Activated T-cell treated with anti-CD3 and anti-CD28 coated beads, Interleukin-2, amount 50 U/mL, for 4 hours (primary cell): ENCODE measurements at regions not wholly inside any gene's neighbourhood (a gene's known extent, or its start where the extent isn't known, plus 50 kb on each side); places are given as distances from the start of the nearest gene placed in this dataset.
A peak's percentile ranks its signal among the peaks of the same experiment; 100 is the strongest.
"Not testable (repeated sequence)": the region's sequence is repeated elsewhere in the genome, so short reads cannot be mapped to it uniquely, and the experiment has no call there.

Source experiments
- ATAC-seq, 2 donors: fragments of 200-7000 bp; cut with Tn5 transposase; one replicate each; pipeline ENCODE4 v1.10.0; 2021
- DNase-seq: peaks from one replicate; pipeline ENCODE4 v3.0.0-alpha.2; 2020
- H3K27me3 Mint-ChIP-seq: one replicate; pipeline ENCODE4 v1.8.0; 2021; ENCODE audit warnings: low read depth, mixed read lengths
- H3K36me3 Mint-ChIP-seq: one replicate; pipeline ENCODE4 v1.8.0; 2022; ENCODE audit warnings: mixed read lengths; ENCODE audit not compliant: insufficient read depth
- H3K4me1 Mint-ChIP-seq: one replicate; pipeline ENCODE4 v1.8.0; 2021; ENCODE audit warnings: low read depth, mixed read lengths
- H3K4me3 Mint-ChIP-seq: one replicate; pipeline ENCODE4 v1.8.0; 2021; ENCODE audit warnings: mild to moderate bottlenecking, moderate library complexity, mixed read lengths
- H3K9me3 Mint-ChIP-seq: one replicate; pipeline ENCODE4 v1.8.0; 2021; ENCODE audit warnings: mixed read lengths

DNA sequence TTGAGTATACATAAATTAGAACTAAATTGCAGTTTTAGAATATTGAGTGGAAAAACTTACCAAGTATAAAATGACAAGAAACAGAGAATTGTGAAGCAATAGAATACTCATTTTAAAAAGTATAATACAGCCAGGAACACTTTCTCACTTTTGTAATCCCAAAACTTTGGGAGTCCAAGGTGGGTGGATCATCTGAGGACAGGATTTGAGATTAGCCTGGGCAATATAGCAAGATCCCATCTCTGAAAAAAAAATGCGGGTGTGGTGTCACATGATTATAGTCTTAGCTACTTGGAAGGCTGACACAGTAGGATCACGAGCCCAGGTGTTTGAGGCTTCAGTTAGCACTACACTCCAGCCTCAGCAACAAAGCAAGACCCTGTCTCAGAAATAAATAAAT is 440.9 kb upstream of the POT1 start:
- Mint-ChIP-seq H3K36me3 (no peaks in the 10 kb centered on the region), H3K27me3 (no peaks in the 10 kb centered on the region), H3K4me1 (no peaks in the 10 kb centered on the region), H3K9me3 (peaks cover 8% of the 10 kb centered on the region), H3K4me3 (no peak overlapping the region)
- ATAC-seq (no peak), DNase-seq (no peak)

DNA sequence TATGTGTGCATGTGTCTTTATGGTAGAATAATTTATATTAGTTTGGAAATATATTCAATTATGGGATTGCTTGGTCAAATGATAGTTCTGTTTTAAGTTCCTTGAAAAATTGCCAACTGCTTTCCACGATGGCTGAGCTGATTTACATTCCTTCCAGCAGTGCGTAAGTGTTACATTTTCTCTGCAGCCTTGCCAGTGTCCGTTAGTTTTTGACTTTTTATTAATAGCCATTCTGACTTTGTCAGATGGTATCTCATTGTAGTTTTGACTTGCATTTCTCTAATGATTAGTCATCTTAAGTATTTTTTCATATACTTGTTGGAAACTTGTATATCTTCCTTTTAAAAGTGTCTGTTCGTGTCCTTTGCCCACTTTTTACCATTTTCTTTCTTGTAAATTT is 434.2 kb upstream of the POT1 start:
- no peaks in the 10 kb centered on the region for H3K4me1 Mint-ChIP-seq
- DNase-seq (no peak), ATAC-seq (no peak)
- no peaks in the 10 kb centered on the region for H3K36me3 Mint-ChIP-seq
- no peak overlapping the region for H3K4me3 Mint-ChIP-seq
- H3K9me3 Mint-ChIP-seq: peaks cover 18% of the 10 kb centered on the region
- H3K27me3 Mint-ChIP-seq: no peaks in the 10 kb centered on the region

DNA sequence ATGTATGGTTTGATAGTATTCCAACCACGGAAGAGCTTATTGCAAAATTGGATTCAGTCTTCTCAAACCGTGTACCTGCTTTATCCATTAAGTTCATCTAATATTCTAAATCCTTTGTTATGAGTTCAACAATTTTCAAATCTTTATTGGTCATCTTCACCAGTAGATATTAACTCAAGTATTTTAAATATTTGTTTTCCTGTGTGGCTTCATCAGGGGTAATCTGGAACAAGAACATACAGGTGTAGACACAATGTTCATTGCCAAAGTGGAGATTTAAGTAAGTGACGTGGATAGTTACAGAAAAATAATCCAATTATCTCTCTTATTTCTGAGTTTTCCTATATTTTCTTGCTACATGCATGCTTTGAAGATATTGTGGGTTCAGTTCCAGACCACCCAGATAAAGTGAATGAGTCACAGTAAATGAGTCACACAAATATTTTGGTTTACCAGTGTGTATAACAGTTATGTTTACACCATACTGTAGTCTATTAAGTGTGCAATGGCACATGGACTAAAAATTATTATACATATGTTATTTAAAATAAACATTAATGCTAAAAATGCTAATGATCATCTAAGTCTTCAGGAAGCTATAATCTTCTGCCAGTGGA is 429.0 kb upstream of the POT1 start:
- ATAC-seq (no peak), DNase-seq (no peak)
- Mint-ChIP-seq H3K9me3 (no peaks in the 10 kb centered on the region), H3K27me3 (no peaks in the 10 kb centered on the region), H3K4me1 (no peaks in the 10 kb centered on the region), H3K4me3 (no peak overlapping the region), H3K36me3 (no peaks in the 10 kb centered on the region)

DNA sequence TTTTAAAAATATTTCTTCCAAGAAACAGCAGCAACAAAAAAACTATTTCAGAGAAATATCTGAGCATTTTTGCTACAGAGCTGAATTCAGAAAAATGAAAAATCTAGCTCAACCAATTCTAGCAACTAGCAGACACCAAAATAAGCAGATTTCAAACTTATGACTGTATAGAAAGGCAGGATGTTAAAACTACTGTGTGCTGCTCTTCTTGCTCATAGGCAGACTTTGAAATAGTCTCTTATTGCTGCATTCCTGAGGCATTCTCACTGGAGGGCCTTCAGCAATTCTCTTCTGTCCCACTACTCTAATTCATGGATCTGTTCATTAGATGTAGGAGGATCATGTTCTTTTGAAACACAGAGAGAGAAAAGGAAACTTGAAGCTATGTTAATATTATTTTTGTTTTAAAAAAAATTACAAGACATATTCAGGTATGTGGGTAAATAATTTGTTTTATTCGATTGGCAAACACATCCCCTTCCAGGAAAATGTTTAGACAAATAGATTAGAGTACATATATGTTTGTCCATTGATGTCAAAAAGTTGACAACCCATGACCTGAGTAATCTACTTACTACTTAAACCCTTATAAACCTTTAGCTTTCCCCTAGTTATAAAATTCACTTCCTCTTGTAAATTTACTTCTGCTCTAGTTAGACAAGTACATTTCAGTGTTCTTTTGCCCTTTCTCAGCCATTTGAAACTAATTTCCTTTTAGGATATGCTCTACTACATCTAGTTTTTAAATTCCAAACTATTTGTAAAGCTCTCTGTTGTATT is 428.2 kb upstream of the POT1 start:
- ATAC-seq: no peak
- DNase-seq: no peak
- no peaks in the 10 kb centered on the region for H3K9me3 Mint-ChIP-seq
- no peaks in the 10 kb centered on the region for H3K4me1 Mint-ChIP-seq
- H3K36me3 Mint-ChIP-seq: no peaks in the 10 kb centered on the region
- H3K27me3 Mint-ChIP-seq: no peaks in the 10 kb centered on the region
- H3K4me3 Mint-ChIP-seq: no peak overlapping the region

DNA sequence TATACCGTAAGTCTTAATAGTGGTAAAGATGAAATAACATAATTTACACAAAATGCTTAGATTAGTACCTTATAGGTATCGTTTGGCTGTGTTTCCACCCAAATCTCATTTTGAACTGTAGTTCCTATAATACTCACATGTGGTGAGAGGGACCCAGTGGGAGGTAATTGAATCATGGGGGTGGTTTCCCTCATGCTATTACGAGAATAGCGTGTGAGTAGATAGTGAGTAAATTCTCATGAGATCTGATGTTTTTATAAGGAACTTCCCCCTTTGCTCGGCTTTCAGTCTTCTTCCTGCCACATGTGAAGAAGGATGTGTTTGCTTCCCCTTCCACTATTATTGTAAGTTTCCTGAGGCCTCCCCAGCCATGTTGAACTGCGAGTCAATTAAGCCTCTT is 426.3 kb upstream of the POT1 start:
- ATAC-seq: peak in 1 of 2 donors; percentile 18
- DNase-seq: no peak
- Mint-ChIP-seq H3K9me3 (no peaks in the 10 kb centered on the region), H3K36me3 (no peaks in the 10 kb centered on the region), H3K27me3 (no peaks in the 10 kb centered on the region), H3K4me1 (no peaks in the 10 kb centered on the region), H3K4me3 (no peak overlapping the region)

DNA sequence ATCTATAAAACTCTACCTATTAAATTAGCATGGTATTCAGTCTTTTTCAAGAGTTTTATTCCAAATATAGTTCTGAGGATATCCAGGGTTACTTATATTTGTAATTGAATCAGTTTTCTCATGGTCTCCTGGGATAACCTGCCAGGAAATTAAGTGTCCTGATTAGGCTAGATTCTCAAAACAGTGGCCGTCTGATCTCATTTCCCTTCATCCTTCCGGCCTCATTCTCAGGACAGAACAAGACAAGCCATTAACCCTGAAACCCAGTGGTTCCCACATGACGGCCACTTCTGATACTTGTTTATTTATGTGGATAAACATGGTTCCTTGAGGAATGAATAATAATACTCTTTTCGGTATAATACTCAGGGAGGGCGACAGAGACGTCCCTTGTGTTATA is 417.6 kb upstream of the POT1 start:
- H3K4me3 Mint-ChIP-seq: no peak overlapping the region
- H3K27me3 Mint-ChIP-seq: no peaks in the 10 kb centered on the region
- no peaks in the 10 kb centered on the region for H3K4me1 Mint-ChIP-seq
- DNase-seq (no peak), ATAC-seq (no peak)
- H3K9me3 Mint-ChIP-seq: no peaks in the 10 kb centered on the region
- H3K36me3 Mint-ChIP-seq: no peaks in the 10 kb centered on the region

DNA sequence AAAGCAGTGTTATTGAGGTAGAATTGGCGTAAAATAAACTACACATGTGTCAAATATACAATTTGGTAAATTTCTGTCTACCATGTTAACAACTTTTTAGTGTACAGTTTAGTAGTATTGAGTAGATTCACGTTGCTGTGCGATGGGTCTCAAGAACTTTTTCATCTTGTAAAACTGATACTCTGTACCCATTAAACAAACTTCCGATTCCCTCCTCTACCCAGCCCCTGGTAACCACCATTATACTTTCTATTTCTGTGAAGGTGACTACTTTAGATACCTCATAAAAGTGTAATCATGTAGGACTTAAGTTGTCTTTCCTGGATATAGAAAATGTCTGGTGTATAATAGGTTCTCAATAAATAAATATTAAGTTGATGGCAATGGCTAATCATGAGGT is 408.5 kb upstream of the POT1 start:
- H3K4me1 Mint-ChIP-seq: no peaks in the 10 kb centered on the region
- no peak overlapping the region for H3K4me3 Mint-ChIP-seq
- DNase-seq (no peak), ATAC-seq (no peak)
- H3K27me3 Mint-ChIP-seq: no peaks in the 10 kb centered on the region
- H3K9me3 Mint-ChIP-seq: peaks cover 8% of the 10 kb centered on the region
- H3K36me3 Mint-ChIP-seq: no peaks in the 10 kb centered on the region

DNA sequence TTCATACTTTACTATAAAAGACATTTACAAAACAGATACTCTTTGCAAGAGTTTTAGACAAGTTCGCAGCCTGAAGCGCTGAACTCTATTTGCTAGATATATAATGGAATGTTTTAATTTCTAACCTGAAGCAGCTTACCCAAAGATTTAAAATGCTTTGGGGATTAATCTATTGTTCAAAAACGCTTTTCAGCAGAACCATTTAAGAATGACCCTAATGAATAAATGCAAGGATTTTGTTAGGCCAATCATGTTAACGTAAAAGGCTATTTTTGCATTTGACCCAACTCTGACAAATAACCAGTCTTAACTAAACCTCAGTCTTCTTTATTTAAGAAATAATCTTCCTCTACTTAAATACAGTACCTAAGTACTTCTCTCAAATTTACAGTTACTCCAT is 406.7 kb upstream of the POT1 start:
- H3K4me3 Mint-ChIP-seq: no peak overlapping the region
- no peaks in the 10 kb centered on the region for H3K36me3 Mint-ChIP-seq
- no peak for DNase-seq
- no peaks in the 10 kb centered on the region for H3K27me3 Mint-ChIP-seq
- H3K4me1 Mint-ChIP-seq: no peaks in the 10 kb centered on the region
- ATAC-seq: no peak
- peaks cover 11% of the 10 kb centered on the region for H3K9me3 Mint-ChIP-seq

DNA sequence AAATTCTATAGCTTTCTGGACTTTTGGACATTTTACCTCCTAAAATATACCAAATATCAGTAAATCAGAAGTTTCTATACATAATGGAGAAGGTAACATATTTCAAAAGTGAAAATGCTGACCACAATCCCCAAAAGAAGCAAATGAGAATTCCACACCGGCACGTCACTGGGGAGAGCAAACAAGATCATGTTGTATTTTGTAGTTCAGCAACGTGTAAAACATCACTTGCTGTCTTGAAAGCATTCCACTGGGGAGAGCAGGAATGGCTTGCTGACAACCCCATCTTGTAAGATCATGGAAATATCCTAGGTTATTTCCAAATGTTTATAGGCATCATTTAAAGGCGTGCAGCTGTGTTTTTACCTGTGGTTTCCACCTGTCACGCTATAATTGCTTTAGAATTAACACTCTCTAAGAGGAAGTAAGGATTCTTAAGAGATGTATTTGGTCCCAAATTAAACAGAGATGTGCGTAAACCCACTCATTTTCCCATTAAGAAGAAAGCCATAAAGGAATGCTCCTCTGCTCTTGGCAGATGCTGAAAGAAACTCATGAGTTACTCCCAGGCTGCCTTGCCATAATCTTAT is 397.1 kb upstream of the POT1 start:
- ATAC-seq (no peak), DNase-seq (no peak)
- Mint-ChIP-seq H3K36me3 (no peaks in the 10 kb centered on the region), H3K9me3 (peaks cover 13% of the 10 kb centered on the region), H3K27me3 (no peaks in the 10 kb centered on the region), H3K4me1 (no peaks in the 10 kb centered on the region), H3K4me3 (no peak overlapping the region)

DNA sequence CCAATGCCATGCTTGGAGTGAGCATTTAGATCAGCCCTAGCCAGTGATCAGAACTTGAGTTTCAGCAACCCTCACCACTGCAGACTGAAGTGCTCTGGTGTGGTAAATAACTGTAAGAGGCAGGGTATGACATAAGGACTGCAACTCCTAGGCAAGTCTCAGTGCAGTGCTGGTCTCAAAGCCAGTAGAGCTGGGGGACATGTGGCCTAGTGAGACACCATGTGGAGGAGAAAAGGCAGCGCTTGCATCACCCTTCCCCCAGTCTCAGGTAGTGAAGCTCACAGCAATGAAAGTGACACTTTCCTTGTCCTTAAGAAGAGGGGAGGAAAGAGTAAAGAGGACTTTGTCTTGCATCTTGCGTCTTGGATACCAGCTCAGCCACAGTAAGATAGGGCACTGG is 386.8 kb upstream of the POT1 start:
- ATAC-seq: no peak
- H3K36me3 Mint-ChIP-seq: no peaks in the 10 kb centered on the region
- H3K27me3 Mint-ChIP-seq: no peaks in the 10 kb centered on the region
- no peaks in the 10 kb centered on the region for H3K4me1 Mint-ChIP-seq
- no peak for DNase-seq
- H3K4me3 Mint-ChIP-seq: no peak overlapping the region
- peaks cover 6% of the 10 kb centered on the region for H3K9me3 Mint-ChIP-seq

DNA sequence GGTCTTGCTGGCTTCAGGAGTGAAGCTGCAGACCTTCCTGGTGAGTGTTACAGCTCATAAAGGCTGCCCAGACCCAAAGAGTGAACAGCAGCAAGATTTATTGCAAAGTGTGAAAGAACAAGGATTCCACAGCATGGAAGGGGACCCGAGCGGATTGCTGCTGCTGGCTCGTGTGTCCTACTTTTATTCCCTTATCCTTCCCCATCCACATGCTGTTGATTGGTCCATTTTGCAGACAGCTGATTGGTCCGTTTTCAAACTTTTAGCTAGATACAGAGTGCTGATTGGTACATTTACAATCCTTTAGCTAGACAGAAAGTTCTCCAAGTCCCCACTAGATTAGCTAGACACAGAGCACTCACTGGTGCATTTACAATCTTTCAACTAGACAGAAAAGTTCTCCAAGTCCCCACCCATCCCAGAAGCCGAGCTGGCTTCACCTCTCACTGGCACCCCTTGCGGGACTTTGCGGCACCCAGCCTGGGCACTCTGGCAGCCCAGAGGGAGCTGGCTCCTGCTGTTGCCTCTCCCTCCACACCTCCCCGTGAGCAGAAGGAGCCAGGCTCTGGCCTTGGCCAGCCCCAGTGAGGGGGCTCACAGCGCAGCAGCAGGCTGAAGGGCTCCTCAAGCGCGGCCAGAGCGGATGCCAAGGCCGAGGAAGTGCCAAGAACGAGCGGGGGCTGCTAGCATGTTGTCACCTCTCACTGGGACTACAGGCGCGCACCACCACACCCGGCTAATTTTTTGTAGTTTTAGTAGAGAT is 369.6 kb upstream of the POT1 start:
- ATAC-seq: no peak

DNA sequence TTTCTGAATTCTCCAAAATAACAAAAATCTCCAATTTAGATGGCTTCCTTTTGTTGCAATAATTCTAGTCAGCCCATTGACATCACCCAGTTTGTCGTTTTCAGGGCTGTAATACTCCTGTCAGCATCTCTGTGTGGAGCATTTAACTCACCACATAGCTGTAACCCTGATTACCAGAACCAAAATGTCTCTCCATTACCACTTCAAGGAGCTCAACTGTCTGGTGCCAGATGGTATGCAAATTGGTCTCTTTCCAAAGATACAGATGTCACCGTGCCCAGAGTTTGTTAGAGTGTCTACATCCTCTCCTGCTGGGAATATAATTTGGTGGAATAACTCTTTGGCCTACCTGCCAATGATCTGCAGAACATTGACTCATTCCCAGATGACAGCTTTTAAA is 350.3 kb upstream of the POT1 start:
- H3K4me3 Mint-ChIP-seq: no peak overlapping the region
- H3K36me3 Mint-ChIP-seq: no peaks in the 10 kb centered on the region
- no peaks in the 10 kb centered on the region for H3K4me1 Mint-ChIP-seq
- DNase-seq: no peak
- ATAC-seq: no peak
- no peaks in the 10 kb centered on the region for H3K27me3 Mint-ChIP-seq
- H3K9me3 Mint-ChIP-seq: peaks cover 3% of the 10 kb centered on the region

More for the DNA sequence above, 369.6 kb upstream of the POT1 start:
- H3K4me3 Mint-ChIP-seq: no peak overlapping the region
- no peaks in the 10 kb centered on the region for H3K27me3 Mint-ChIP-seq
- peaks cover 3% of the 10 kb centered on the region for H3K9me3 Mint-ChIP-seq
- no peaks in the 10 kb centered on the region for H3K4me1 Mint-ChIP-seq
- no peaks in the 10 kb centered on the region for H3K36me3 Mint-ChIP-seq
- DNase-seq: no peak

DNA sequence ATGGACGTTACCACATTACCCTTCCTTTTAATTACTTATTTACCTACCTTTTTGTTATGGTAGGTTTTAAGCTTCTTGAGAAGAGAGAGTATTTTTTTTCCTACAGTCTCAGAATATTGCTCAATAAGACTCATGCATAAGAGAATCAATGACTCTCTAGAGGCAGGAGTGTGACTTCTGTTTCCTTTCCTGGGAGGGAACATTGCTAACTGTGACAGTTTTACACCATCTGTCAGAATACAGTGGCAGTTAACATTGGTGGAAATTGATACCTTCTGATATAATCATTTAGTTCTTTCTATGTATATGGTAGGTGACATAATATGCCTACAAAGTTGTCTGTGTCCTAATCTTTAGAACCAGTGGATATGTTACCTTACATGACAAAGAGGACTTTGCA is 348.7 kb upstream of the POT1 start:
- H3K9me3 Mint-ChIP-seq: peaks cover 7% of the 10 kb centered on the region
- H3K36me3 Mint-ChIP-seq: no peaks in the 10 kb centered on the region
- no peak overlapping the region for H3K4me3 Mint-ChIP-seq
- H3K4me1 Mint-ChIP-seq: no peaks in the 10 kb centered on the region
- DNase-seq: no peak
- H3K27me3 Mint-ChIP-seq: no peaks in the 10 kb centered on the region
- ATAC-seq: no peak

DNA sequence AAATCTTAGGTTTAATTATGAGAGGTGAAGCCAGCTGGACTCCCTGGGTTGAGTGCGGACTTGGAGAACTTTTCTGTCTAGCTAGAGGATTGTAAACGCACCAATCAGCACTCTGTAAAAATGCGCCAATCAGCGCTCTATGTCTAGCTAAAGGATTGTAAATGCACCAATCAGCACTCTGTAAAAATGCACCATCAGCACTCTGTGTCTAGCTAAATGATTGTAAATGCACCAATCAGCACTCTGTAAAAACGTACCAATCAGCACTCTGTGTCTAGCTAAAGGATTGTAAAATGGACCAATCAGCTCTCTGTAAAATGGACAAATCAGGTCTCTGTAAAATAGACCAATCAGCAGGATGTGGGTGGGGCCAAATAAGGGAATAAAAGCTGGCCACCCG is 345.1 kb upstream of the POT1 start:
- not testable (repeated sequence) for H3K4me1 Mint-ChIP-seq, ATAC-seq, H3K27me3 Mint-ChIP-seq, H3K4me3 Mint-ChIP-seq, H3K9me3 Mint-ChIP-seq, H3K36me3 Mint-ChIP-seq, DNase-seq
